ENCODE measurements at regions not wholly inside any gene's neighbourhood (a gene's known extent, or its start where the extent isn't known, plus 50 kb on each side); places are given as distances from the start of the nearest gene placed in this dataset.

- Histone ChIP-seq H3K4me2 (ENCODE audit: low read length) (no peak overlapping the region), H3F3A (ENCODE audit: insufficient read depth, low read length, poor library complexity, severe bottlenecking) (no peaks in the 10 kb centered on the region), H3K9ac (ENCODE audit: low read length) (no peak overlapping the region), H3K27me3 (ENCODE audit: insufficient read depth, low read depth, low read length) (no peaks in the 10 kb centered on the region), H3K79me2 (replicated peaks; ENCODE audit: insufficient read depth, low read length) (no peaks in the 10 kb centered on the region), H3K36me3 (ENCODE audit: insufficient read depth, low read length) (no peaks in the 10 kb centered on the region), H3K4me3 (ENCODE audit: low read length) (no peak overlapping the region), H3K9me3 (ENCODE audit: low read length) (peaks cover 3% of the 10 kb centered on the region), H3K27ac (ENCODE audit: low read length) (no peak overlapping the region), H2AFZ (ENCODE audit: low read depth, low read length) (no peak overlapping the region), H4K20me1 (ENCODE audit: insufficient read depth) (no peaks in the 10 kb centered on the region), H3K9me2 (ENCODE audit: insufficient read depth, low read length) (no peaks in the 10 kb centered on the region)
- TF ChIP-seq POLR2AphosphoS5 (IDR thresholded peaks at IDR 0.05), result no peak
- no peak for TF ChIP-seq RAD21 (conservative IDR thresholded peaks at IDR 0.05)
- TF ChIP-seq EZH2 (IDR thresholded peaks at IDR 0.05; ENCODE audit: borderline replicate concordance, insufficient read depth, low read length, poor library complexity, severe bottlenecking), result no peak
- no peak for TF ChIP-seq TAF1 (IDR thresholded peaks at IDR 0.05; ENCODE audit: low read depth)
- TF ChIP-seq, protein P1, sequence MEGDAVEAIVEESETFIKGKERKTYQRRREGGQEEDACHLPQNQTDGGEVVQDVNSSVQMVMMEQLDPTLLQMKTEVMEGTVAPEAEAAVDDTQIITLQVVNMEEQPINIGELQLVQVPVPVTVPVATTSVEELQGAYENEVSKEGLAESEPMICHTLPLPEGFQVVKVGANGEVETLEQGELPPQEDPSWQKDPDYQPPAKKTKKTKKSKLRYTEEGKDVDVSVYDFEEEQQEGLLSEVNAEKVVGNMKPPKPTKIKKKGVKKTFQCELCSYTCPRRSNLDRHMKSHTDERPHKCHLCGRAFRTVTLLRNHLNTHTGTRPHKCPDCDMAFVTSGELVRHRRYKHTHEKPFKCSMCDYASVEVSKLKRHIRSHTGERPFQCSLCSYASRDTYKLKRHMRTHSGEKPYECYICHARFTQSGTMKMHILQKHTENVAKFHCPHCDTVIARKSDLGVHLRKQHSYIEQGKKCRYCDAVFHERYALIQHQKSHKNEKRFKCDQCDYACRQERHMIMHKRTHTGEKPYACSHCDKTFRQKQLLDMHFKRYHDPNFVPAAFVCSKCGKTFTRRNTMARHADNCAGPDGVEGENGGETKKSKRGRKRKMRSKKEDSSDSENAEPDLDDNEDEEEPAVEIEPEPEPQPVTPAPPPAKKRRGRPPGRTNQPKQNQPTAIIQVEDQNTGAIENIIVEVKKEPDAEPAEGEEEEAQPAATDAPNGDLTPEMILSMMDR (IDR thresholded peaks at IDR 0.05; ENCODE audit: poor library complexity, severe bottlenecking), result no peak
- no peak for TF ChIP-seq MXI1 (conservative IDR thresholded peaks at IDR 0.05; ENCODE audit: poor library complexity, severe bottlenecking)
- no peak for TF ChIP-seq EP300 (conservative IDR thresholded peaks at IDR 0.05; ENCODE audit: poor library complexity, severe bottlenecking)
- TF ChIP-seq, protein P2, sequence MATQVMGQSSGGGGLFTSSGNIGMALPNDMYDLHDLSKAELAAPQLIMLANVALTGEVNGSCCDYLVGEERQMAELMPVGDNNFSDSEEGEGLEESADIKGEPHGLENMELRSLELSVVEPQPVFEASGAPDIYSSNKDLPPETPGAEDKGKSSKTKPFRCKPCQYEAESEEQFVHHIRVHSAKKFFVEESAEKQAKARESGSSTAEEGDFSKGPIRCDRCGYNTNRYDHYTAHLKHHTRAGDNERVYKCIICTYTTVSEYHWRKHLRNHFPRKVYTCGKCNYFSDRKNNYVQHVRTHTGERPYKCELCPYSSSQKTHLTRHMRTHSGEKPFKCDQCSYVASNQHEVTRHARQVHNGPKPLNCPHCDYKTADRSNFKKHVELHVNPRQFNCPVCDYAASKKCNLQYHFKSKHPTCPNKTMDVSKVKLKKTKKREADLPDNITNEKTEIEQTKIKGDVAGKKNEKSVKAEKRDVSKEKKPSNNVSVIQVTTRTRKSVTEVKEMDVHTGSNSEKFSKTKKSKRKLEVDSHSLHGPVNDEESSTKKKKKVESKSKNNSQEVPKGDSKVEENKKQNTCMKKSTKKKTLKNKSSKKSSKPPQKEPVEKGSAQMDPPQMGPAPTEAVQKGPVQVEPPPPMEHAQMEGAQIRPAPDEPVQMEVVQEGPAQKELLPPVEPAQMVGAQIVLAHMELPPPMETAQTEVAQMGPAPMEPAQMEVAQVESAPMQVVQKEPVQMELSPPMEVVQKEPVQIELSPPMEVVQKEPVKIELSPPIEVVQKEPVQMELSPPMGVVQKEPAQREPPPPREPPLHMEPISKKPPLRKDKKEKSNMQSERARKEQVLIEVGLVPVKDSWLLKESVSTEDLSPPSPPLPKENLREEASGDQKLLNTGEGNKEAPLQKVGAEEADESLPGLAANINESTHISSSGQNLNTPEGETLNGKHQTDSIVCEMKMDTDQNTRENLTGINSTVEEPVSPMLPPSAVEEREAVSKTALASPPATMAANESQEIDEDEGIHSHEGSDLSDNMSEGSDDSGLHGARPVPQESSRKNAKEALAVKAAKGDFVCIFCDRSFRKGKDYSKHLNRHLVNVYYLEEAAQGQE (IDR thresholded peaks at IDR 0.05; ENCODE audit: borderline replicate concordance), result no peak
Observed at GRCh38 chr12:125907351-125907750, 842.1 kb downstream of the AACS start.

GRCh38 chr12:125919856-125920470, 854.7 kb downstream of the AACS start:
- no peak overlapping the region for H3K27ac ChIP-seq (ENCODE audit: low read length)
- H4K20me1 ChIP-seq (ENCODE audit: insufficient read depth), result no peaks in the 10 kb centered on the region
- no peaks in the 10 kb centered on the region for H3F3A ChIP-seq (ENCODE audit: insufficient read depth, low read length, poor library complexity, severe bottlenecking)
- no peaks in the 10 kb centered on the region for H3K36me3 ChIP-seq (ENCODE audit: insufficient read depth, low read length)
- H3K4me3 ChIP-seq (ENCODE audit: low read length), result no peak overlapping the region
- H3K9me3 ChIP-seq (ENCODE audit: low read length), result no peaks in the 10 kb centered on the region
- no peak overlapping the region for H3K9ac ChIP-seq (ENCODE audit: low read length)
- H3K27me3 ChIP-seq (ENCODE audit: insufficient read depth, low read depth, low read length), result no peaks in the 10 kb centered on the region
- no peak overlapping the region for H2AFZ ChIP-seq (ENCODE audit: low read depth, low read length)
- TF ChIP-seq EZH2 (IDR thresholded peaks at IDR 0.05; ENCODE audit: borderline replicate concordance, insufficient read depth, low read length, poor library complexity, severe bottlenecking), result no peak
- TF ChIP-seq TAF1 (IDR thresholded peaks at IDR 0.05; ENCODE audit: low read depth), result no peak
- TF ChIP-seq, protein P1 (IDR thresholded peaks at IDR 0.05; ENCODE audit: poor library complexity, severe bottlenecking), result no peak
- TF ChIP-seq POLR2AphosphoS5 (IDR thresholded peaks at IDR 0.05), result no peak
- TF ChIP-seq EP300 (conservative IDR thresholded peaks at IDR 0.05; ENCODE audit: poor library complexity, severe bottlenecking), result no peak
- TF ChIP-seq SMC3 (conservative IDR thresholded peaks at IDR 0.05; ENCODE audit: poor library complexity), result no peak
- no peak for TF ChIP-seq RAD21 (conservative IDR thresholded peaks at IDR 0.05)
- TF ChIP-seq, protein P2 (IDR thresholded peaks at IDR 0.05; ENCODE audit: borderline replicate concordance), result no peak
- no peaks in the 10 kb centered on the region for H3K9me2 ChIP-seq (ENCODE audit: insufficient read depth, low read length)
- no peak overlapping the region for H3K4me2 ChIP-seq (ENCODE audit: low read length)
- no peaks in the 10 kb centered on the region for H3K79me2 ChIP-seq (replicated peaks; ENCODE audit: insufficient read depth, low read length)
